Heart right ventricle (tissue), 16 donors: ENCODE measurements at regions not wholly inside any gene's neighbourhood (a gene's known extent, or its start where the extent isn't known, plus 50 kb on each side); places are given as distances from the start of the nearest gene placed in this dataset.

Experiments used
- ATAC-seq, 8 donors: fragments of 200-7000 bp; cut with Tn5 transposase; one replicate each; pipeline ENCODE4 v1.9.1; 2020; ENCODE audit warnings: mild to moderate bottlenecking in 8 of 8, moderate library complexity in 8 of 8, moderate number of reproducible peaks in 1 of 8
- DNase-seq, 2 donors: peaks; one replicate each; pipeline ENCODE4 v3.0.0-alpha.2; 2020
- H3K27ac ChIP-seq, 10 donors: fragments of 200-600 bp; sonication (generic) in 2 of 10; one replicate each; pipeline versions ENCODE4 v1.5.0 to v1.8.0; 2020 to 2022; ENCODE audit warnings: mild to moderate bottlenecking in 3 of 10
- H3K27me3 ChIP-seq, 7 donors: fragments of 200-600 bp; one replicate each; pipeline ENCODE4 v1.8.0; 2021 to 2022; ENCODE audit warnings: mild to moderate bottlenecking in 2 of 7
- H3K36me3 ChIP-seq, 9 donors: fragments of 200-600 bp; sonication (generic) in 1 of 9; one replicate each; pipeline versions ENCODE4 v1.5.0 to v1.8.0; 2020 to 2022; ENCODE audit warnings: mild to moderate bottlenecking in 2 of 9
- H3K4me1 ChIP-seq, 9 donors: fragments of 200-600 bp; sonication (generic) in 1 of 9; one replicate each; pipeline versions ENCODE4 v1.5.0 to v1.8.0; 2020 to 2022; ENCODE audit warnings: mild to moderate bottlenecking in 4 of 9
- H3K4me3 ChIP-seq, 10 donors: fragments of 200-600 bp; sonication (generic) in 2 of 10; one replicate each; pipeline versions ENCODE4 v1.5.0 to v1.8.0; 2020 to 2022; ENCODE audit warnings: mild to moderate bottlenecking in 7 of 10, moderate library complexity in 2 of 10
- H3K9me3 ChIP-seq, 11 donors: fragments of 200-600 bp in 10 of 11; sonication (generic) in 2 of 11; one replicate each; pipeline versions ENCODE4 v1.5.0 to v1.8.0; 2013 to 2022; ENCODE audit warnings: mild to moderate bottlenecking in 2 of 11, control low read depth in 1 of 11, moderate library complexity in 1 of 11
- CTCF ChIP-seq, 9 donors: fragments of 200-600 bp; sonication (generic) in 2 of 9; IDR thresholded peaks; one replicate each; pipeline versions ENCODE4 v1.5.0 to v1.8.0; 2021 to 2022; ENCODE audit warnings: antibody characterized with exemption in 9 of 9, mild to moderate bottlenecking in 5 of 9, moderate library complexity in 1 of 9
- WGBS, 2 donors: extraction: QIAGEN DNeasy Blood & Tissue Kit; methylation state at CpG; one replicate each; pipeline ENCODE4 v1.1.7; 2013; ENCODE audit warnings: inconsistent platforms in 1 of 2; 5-methylcytosine and 5-hydroxymethylcytosine counted together
- intact Hi-C, 10 donors: fragments of 100-400 bp; cut with DNase I; formaldehyde crosslinking; loops; one replicate each; pipeline versions ENCODE4 v1.11.1 to v1.14.2; 2022
- donor health status: Arrhythmogenic right ventricular cardiomyopathy.
- donor health status: ischemic (EF 13 %, LVEDD 7.1; RV severe dilation, severe dysfunction).
- donor health status: healthy with polysubstance abuse.
- donor health status: DM: no; HTN: yes; CAD: no.
- donor health status: DM: no; HTN: no; CAD: no.
- donor health status: ischemic (EF 25% LVEDD 6.9; RV normal size, moderate dysfunction).
- donor health status: ischemic (EF 25% LVEDD 5.7; RV mildly dilated, moderate dysfunction).
- donor health status: healthy.
- donor health status: DM: yes; HTN: yes; CAD: no.
- donor health status: Ischemic cardiomyopathy.
- donor health status: ischemic (EF 35%, LVEDD 5.7; RV mildly dilated, moderate dysfunction).
- donor health status: nonischemic (EF 11% LVEDD 7.7; RV severe dilation, severe dysfunction).
- donor health status: DM: yes; HTN: yes; CAD: no.
- donor health status: PGD.
- donor health status: ischemic (EF 29% LVEDD 5.4; RV normal size, mild dysfunction).
- donor health status: nonischemic (EF 23%, LVEDD 6.1; RV moderate dilation, normal function).

- TF ChIP-seq CTCF (IDR thresholded peaks at IDR 0.05): no peak
- H3K27ac ChIP-seq: no peak overlapping the region
- peaks cover 0 to 7% (median 0%) of the 10 kb centered on the region in 11 donors for H3K9me3 ChIP-seq
- DNase-seq: no peak
- no peaks in the 10 kb centered on the region for H3K27me3 ChIP-seq
- no peaks in the 10 kb centered on the region for H3K4me1 ChIP-seq
- no peak overlapping the region for H3K4me3 ChIP-seq
- intact Hi-C loops: no loop called here
- ATAC-seq: no peak
- WGBS, 2 donors: 79 to 83% methylated on average over 5 of the region's 5 CpGs
- H3K36me3 ChIP-seq: no peaks in the 10 kb centered on the region
Observed at GRCh38 chr15:97425596-97425995, 534.9 kb upstream of the ARRDC4 start.

GRCh38 chr15:97443101-97443500 lies 517.4 kb upstream of the ARRDC4 start:
- DNase-seq (no peak), ATAC-seq (no peak)
- Histone ChIP-seq H3K9me3 (peaks cover 0 to 7% (median 0%) of the 10 kb centered on the region in 11 donors), H3K36me3 (no peaks in the 10 kb centered on the region), H3K4me1 (no peaks in the 10 kb centered on the region), H3K27me3 (no peaks in the 10 kb centered on the region), H3K27ac (no peak overlapping the region), H3K4me3 (no peak overlapping the region)
- intact Hi-C loops: no loop called here
- WGBS, 2 donors: 55 to 68% methylated on average over 1 of the region's 1 CpG
- TF ChIP-seq CTCF (IDR thresholded peaks at IDR 0.05): no peak

- WGBS, 2 donors: 51 to 53% methylated on average over 3 of the region's 3 CpGs
- DNase-seq (no peak), ATAC-seq (no peak)
- Histone ChIP-seq H3K36me3 (no peaks in the 10 kb centered on the region), H3K9me3 (peaks cover 0 to 3% (median 0%) of the 10 kb centered on the region in 11 donors), H3K4me3 (no peak overlapping the region), H3K27me3 (no peaks in the 10 kb centered on the region), H3K4me1 (no peaks in the 10 kb centered on the region), H3K27ac (no peak overlapping the region)
- TF ChIP-seq CTCF (IDR thresholded peaks at IDR 0.05): no peak
- intact Hi-C loops: no loop called here
Observed at GRCh38 chr15:97446138-97446537, 514.4 kb upstream of the ARRDC4 start.

- H3K27me3 ChIP-seq: no peaks in the 10 kb centered on the region
- DNase-seq (no peak), ATAC-seq (no peak)
- H3K4me1 ChIP-seq: peaks cover 0 to 17% (median 0%) of the 10 kb centered on the region in 9 donors
- no peak overlapping the region for H3K4me3 ChIP-seq
- 76 to 78% methylated on average over 7 of the region's 7 CpGs for WGBS, 2 donors
- TF ChIP-seq CTCF (IDR thresholded peaks at IDR 0.05): no peak
- intact Hi-C loops: no loop called here
- no peak overlapping the region for H3K27ac ChIP-seq
- H3K9me3 ChIP-seq: no peaks in the 10 kb centered on the region
- no peaks in the 10 kb centered on the region for H3K36me3 ChIP-seq
Observed at GRCh38 chr15:97456521-97457202, 503.8 kb upstream of the ARRDC4 start.
